ENCODE measurements at regions not wholly inside any gene's neighbourhood (a gene's known extent, or its start where the extent isn't known, plus 50 kb on each side); places are given as distances from the start of the nearest gene placed in this dataset.

GRCh38 chr10:107986571-107986970 lies 822.1 kb upstream of the SORCS1 start:
- no peak overlapping the region for H2BK5ac ChIP-seq (ENCODE audit: low read depth, low read length)
- no peak overlapping the region for H4K91ac ChIP-seq (replicated peaks; ENCODE audit: insufficient read length, low read length)
- no peak overlapping the region for H3K23ac ChIP-seq (ENCODE audit: insufficient read length)
- no peak overlapping the region for H3K4ac ChIP-seq (replicated peaks; ENCODE audit: insufficient read length, low read depth, low read length)
- H4K5ac ChIP-seq (ENCODE audit: insufficient read length, low read depth, low read length), result no peak overlapping the region
- H3K79me2 ChIP-seq (ENCODE audit: control insufficient read depth in 1 of 2, insufficient read depth in 2 of 2, low read length in 2 of 2), result no peaks in the 10 kb centered on the region
- 85% methylated on average over 4 of the region's 4 CpGs; no CpG with 5 or more reads in 1 of the 2 experiments for WGBS, 2 experiments (ENCODE audit: extremely low coverage in 1 of 2, insufficient coverage in 1 of 2, insufficient read length in 1 of 2, insufficient replicate concordance in 2 of 2, low coverage in 1 of 2, low lambda C conversion rate in 2 of 2, missing lambda C conversion rate in 1 of 2)
- no peak overlapping the region for H3K9ac ChIP-seq (replicated peaks in 1 of 4; ENCODE audit: extremely low read depth in 1 of 4, low read depth in 3 of 4, low read length in 3 of 4)
- no peak overlapping the region for H3K56ac ChIP-seq (replicated peaks; ENCODE audit: insufficient read length, low read depth, low read length)
- FAIRE-seq, result no peak
- no peaks in the 10 kb centered on the region for H3K36me3 ChIP-seq (ENCODE audit: control insufficient read depth in 2 of 4, insufficient read depth in 4 of 4, low read length in 3 of 4)
- H2AFZ ChIP-seq (ENCODE audit: low read length), result no peak overlapping the region
- ChIA-PET POLR2A (ENCODE audit: partially characterized antibody) (no interaction called here), CTCF (ENCODE audit: partially characterized antibody) (no interaction called here)
- H3K9me3 ChIP-seq (ENCODE audit: insufficient read depth in 2 of 2, low read depth in 1 of 2, low read length in 1 of 2), result no peaks in the 10 kb centered on the region
- no peak overlapping the region for H3K18ac ChIP-seq (ENCODE audit: extremely low read depth, low read length)
- H3K23me2 ChIP-seq (ENCODE audit: low read depth, low read length), result no peaks in the 10 kb centered on the region; the same call in 1 of the 2 replicates
- H2BK12ac ChIP-seq (ENCODE audit: low read depth, low read length), result no peak overlapping the region
- no peak overlapping the region for H3K27ac ChIP-seq (ENCODE audit: low read depth, low read length)
- H4K20me1 ChIP-seq (replicated peaks in 1 of 2; ENCODE audit: control insufficient read depth in 1 of 2, insufficient read depth in 2 of 2, low read length in 2 of 2), result no peaks in the 10 kb centered on the region
- no peak overlapping the region for H2BK120ac ChIP-seq (replicated peaks; ENCODE audit: low read depth, low read length)
- H2BK15ac ChIP-seq (ENCODE audit: low read length), result no peak overlapping the region
- H3K14ac ChIP-seq (ENCODE audit: insufficient read length), result no peak overlapping the region
- peaks cover 0 to 1% (median 0%) of the 10 kb centered on the region in 4 experiments; a peak in 1 of 7 replicates for H3K27me3 ChIP-seq (replicated peaks in 1 of 4; ENCODE audit: control insufficient read depth in 3 of 4, extremely low read depth in 1 of 4, insufficient read depth in 3 of 4, low read length in 3 of 4)
- no peak overlapping the region for H4K8ac ChIP-seq (ENCODE audit: extremely low read depth, insufficient read depth, low read length)
- H3K4me1 ChIP-seq (replicated peaks in 1 of 4; ENCODE audit: control insufficient read depth in 3 of 4, insufficient read depth in 4 of 4, low read length in 3 of 4), result no peaks in the 10 kb centered on the region
- no peak overlapping the region for H2BK20ac ChIP-seq (ENCODE audit: low read length)
- H2AK5ac ChIP-seq (ENCODE audit: low read depth, low read length), result no peak overlapping the region
- no peak overlapping the region for H3K4me3 ChIP-seq (ENCODE audit: extremely low read depth in 1 of 4, insufficient read depth in 2 of 4, low read depth in 3 of 4, low read length in 4 of 4)
- DNase-seq (ENCODE audit: low read depth in 1 of 2, low spot score in 2 of 2), result no peak
- no peaks in the 10 kb centered on the region for H3K79me1 ChIP-seq (ENCODE audit: low read depth, low read length)
- no peak overlapping the region for H3K4me2 ChIP-seq (ENCODE audit: insufficient read depth in 1 of 2, low read depth in 2 of 2, low read length in 2 of 2)
- TF ChIP-seq BCL11A (IDR thresholded peaks at IDR 0.05; ENCODE audit: low read depth in 2 of 2, low read length in 2 of 2) (no peak), SIN3A (conservative IDR thresholded peaks at IDR 0.05 in 1 of 2, IDR thresholded peaks at IDR 0.05 in 1 of 2; ENCODE audit: low read depth in 1 of 2, low read length in 2 of 2) (no peak), YY1 (IDR thresholded peaks at IDR 0.05; ENCODE audit: low read depth, low read length) (no peak), RNF2 (IDR thresholded peaks at IDR 0.05; ENCODE audit: borderline replicate concordance, low read depth, low read length, missing control alignments, poor library complexity, severe bottlenecking) (no peak), TEAD4 (IDR thresholded peaks at IDR 0.05; ENCODE audit: low read depth, low read length) (no peak), SP1 (IDR thresholded peaks at IDR 0.05; ENCODE audit: low read depth, low read length) (no peak), CTBP2 (IDR thresholded peaks at IDR 0.05; ENCODE audit: borderline replicate concordance, insufficient read depth, insufficient read length, low read length) (no peak)
